GM13976 (cell line): ENCODE measurements at regions not wholly inside any gene's neighbourhood (a gene's known extent, or its start where the extent isn't known, plus 50 kb on each side); places are given as distances from the start of the nearest gene placed in this dataset.
"Not testable (repeated sequence)": the region's sequence is repeated elsewhere in the genome, so short reads cannot be mapped to it uniquely, and the experiment has no call there.

Experiments used
- DNase-seq: peaks from one replicate; pipeline ENCODE4 v3.0.0; 2012; ENCODE audit warnings: low spot score
- CTCF ChIP-seq: IDR thresholded peaks from 2 replicates; pipeline ENCODE4 v1.5.1; 2012; ENCODE audit warnings: borderline replicate concordance, mild to moderate bottlenecking; ENCODE audit not compliant: insufficient read depth; ENCODE audit errors: extremely low read depth, missing control alignments, control extremely low read depth
- in situ Hi-C: fragments of 300-500 bp; cut with MboI; formaldehyde crosslinking; loops from one replicate; pipeline ENCODE4 v1.12.0; 2022; ENCODE audit warnings: low sequenced_read_pairs, mixed read lengths, inconsistent platforms; ENCODE audit not compliant: unreplicated experiment

DNA sequence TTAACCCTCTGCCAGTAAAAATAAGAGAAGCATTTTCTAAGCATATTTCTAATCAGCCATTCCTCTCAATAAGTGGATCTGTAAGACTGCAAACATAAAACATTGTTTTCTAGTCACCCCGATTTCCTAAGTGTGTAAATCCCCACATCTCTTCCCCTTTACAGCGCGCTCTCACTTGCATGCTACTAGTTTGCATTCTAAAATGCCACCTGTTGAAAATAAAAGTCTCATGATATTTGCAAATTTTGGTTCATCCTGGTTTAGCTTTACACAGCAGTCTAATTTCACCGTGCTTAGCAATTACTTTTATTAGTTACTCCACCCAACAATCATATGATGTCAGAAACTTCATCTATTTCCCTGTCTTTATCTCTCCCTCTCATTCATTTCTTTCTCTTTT lies 1230.7 kb upstream of the ZEB2 start:
- no peak for TF ChIP-seq CTCF
- DNase-seq = no peak
- in situ Hi-C loops = no loop called here

GRCh38 chr2:145750144-145750543 lies 1230.2 kb upstream of the ZEB2 start:
- TF ChIP-seq CTCF = no peak
- in situ Hi-C loops = no loop called here
- DNase-seq = no peak

DNA sequence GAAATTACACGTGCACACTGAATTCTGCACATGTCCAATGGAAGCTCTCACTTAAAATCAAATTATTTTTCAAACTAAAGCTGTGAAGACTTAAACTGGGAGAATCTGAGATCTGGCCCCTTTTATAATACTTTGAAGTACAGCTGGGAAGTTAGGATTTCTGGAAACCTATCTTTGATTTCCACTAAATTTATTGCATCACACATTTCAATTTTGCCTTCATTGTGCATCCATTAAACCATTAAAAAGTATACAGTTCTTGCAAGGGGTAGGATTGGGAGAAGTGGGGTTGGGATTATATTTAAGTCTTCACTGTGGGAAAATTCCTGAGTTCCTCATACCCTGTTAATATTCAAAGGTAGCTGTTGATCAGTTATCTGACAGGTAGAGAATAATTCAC lies 1229.6 kb upstream of the ZEB2 start:
- in situ Hi-C loops = no loop called here
- TF ChIP-seq CTCF = no peak
- DNase-seq = no peak

DNA sequence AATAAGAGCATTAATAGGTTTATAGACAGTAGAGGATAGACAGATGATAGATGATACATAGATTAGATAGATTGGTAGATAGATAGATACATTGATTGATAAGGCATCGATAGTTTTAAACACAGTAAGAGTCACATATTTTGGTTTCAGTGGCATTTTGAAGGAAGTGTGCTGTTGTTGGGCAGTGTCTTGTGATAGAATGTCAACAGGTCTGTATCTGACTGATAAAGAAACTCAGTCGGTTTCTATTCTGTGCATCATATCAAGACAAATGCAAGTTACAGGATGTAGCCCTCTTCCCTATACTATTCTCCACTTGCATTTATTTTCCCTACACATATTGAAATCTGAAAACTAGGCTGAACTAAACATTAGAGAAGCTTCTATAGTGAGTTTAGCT lies 1229.0 kb upstream of the ZEB2 start:
- no peak for TF ChIP-seq CTCF
- in situ Hi-C loops = no loop called here
- DNase-seq = no peak

GRCh38 chr2:145747715-145748114 lies 1227.8 kb upstream of the ZEB2 start:
- DNase-seq = no peak

DNA sequence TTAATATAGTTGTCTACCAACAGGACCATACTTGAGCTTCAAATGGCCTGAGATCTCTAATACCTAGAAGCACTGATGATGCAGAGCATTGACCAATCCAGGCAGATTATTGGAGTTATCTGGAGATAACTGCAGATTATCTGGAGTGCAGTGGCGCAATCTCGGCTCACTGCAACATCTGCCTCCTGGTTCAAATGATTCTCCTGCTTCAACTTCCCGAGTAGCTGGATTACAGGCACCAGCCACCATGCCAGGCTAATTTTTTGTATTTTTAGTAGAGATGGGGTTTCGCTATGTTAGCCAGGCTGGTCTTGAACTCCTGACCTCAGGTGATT lies 1225.4 kb upstream of the ZEB2 start:
- in situ Hi-C loops = not testable (repeated sequence)

More at GRCh38 chr2:145747715-145748114, 1227.8 kb upstream of the ZEB2 start:
- no peak for TF ChIP-seq CTCF
- in situ Hi-C loops = no loop called here

DNA sequence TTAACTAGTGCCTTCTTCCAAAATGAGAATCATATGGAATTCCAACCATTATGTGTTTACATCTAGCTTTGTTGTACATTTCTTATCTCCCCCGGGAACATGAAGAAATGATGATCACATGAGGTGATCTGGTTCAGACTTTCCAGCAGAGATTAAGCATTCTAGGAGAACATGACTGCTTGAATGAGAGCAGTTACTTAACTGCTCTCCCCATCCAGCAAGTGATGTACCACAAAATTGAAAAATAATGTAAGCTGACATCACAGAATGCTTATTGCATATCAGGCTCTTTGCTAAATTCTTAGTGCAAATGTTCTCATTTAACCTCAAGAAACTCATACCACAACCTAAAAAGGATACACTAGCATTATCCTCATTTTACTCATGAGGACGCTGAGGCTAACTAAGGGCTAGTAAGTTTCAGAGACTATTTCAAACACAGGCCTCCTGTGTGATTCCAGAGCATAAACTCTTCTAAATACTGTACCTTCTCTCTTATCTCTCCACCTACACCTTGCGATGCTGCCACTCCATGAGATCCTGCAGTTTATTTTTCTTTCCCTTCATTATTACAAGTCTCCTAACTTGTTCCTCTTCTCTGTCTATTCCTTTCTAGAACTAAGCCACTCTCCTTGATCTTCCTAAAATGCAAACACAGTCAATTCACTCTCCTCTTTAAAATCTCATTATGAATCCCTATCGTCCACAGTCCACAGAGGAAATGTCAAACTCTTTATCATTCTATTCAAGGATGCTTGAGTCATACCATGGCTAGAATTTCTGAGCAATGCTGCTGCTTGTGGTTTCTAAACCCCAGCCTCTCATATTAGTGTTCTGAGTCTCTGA lies 1224.8 kb upstream of the ZEB2 start:
- TF ChIP-seq CTCF = no peak
- DNase-seq = no peak
- in situ Hi-C loops = no loop called here

More for the DNA sequence above, 1225.4 kb upstream of the ZEB2 start:
- DNase-seq = not testable (repeated sequence)
